ENCODE measurements at regions not wholly inside any gene's neighbourhood (a gene's known extent, or its start where the extent isn't known, plus 50 kb on each side); places are given as distances from the start of the nearest gene placed in this dataset.
A peak's percentile ranks its signal among the peaks of the same experiment; 100 is the strongest.

DNA sequence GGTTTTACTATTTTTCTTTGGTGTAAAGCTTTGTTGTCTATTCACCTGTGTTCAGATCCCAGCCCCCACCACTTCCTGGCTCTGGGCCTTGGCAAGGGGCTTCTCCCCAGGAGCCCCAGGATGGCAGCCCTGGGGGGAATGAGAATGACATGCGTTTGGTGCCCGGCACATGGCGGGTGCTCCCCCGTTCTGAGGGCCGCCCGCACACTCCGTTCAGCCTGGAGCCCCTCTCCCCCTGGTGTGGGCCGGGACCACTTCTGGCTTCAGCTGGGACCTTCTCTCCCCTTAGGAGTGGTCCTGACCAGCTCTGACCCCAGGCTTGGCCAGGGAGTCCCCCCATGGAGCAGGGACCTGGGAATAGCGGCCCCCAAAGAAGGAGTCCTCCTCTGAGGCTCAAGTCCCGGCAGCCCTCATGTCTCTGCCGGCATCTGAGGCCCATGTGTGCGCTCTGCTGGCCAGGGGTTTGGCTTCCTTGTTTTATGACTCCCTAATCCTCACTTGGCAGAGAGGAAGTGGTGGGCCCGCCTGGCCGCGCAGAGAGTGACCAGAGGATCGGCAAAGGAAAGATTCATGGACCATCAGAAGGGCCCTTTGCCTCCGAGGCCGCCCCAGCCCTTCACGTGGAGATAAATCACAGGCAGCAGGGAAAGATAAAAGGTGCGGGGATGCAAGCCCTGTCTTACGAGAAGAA is 57.0 kb upstream of the LMX1B start:
- Histone ChIP-seq H3K27ac (no peak overlapping the region), H3K9me3 (no peaks in the 10 kb centered on the region), H3K27me3 (peaks cover 0 to under 1% of the 10 kb centered on the region in 2 donors), H3K4me3 (no peak overlapping the region), H3K36me3 (no peaks in the 10 kb centered on the region), H3K4me1 (no peaks in the 10 kb centered on the region)
- no peak for DNase-seq (ENCODE audit: low spot score in 2 of 2)
- intact Hi-C loops (cut with DNase I; ENCODE audit: low total_unique reads): loop anchor here (5.0 kb wide), 1 partner anchor 54 kb away; no protein-coding TSS in a partner anchor
- TF ChIP-seq POLR2A (IDR thresholded peaks at IDR 0.05) (no peak), POLR2AphosphoS5 (IDR thresholded peaks at IDR 0.05) (no peak)
- TF ChIP-seq, protein P1, sequence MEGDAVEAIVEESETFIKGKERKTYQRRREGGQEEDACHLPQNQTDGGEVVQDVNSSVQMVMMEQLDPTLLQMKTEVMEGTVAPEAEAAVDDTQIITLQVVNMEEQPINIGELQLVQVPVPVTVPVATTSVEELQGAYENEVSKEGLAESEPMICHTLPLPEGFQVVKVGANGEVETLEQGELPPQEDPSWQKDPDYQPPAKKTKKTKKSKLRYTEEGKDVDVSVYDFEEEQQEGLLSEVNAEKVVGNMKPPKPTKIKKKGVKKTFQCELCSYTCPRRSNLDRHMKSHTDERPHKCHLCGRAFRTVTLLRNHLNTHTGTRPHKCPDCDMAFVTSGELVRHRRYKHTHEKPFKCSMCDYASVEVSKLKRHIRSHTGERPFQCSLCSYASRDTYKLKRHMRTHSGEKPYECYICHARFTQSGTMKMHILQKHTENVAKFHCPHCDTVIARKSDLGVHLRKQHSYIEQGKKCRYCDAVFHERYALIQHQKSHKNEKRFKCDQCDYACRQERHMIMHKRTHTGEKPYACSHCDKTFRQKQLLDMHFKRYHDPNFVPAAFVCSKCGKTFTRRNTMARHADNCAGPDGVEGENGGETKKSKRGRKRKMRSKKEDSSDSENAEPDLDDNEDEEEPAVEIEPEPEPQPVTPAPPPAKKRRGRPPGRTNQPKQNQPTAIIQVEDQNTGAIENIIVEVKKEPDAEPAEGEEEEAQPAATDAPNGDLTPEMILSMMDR (IDR thresholded peaks at IDR 0.05): no peak

DNA sequence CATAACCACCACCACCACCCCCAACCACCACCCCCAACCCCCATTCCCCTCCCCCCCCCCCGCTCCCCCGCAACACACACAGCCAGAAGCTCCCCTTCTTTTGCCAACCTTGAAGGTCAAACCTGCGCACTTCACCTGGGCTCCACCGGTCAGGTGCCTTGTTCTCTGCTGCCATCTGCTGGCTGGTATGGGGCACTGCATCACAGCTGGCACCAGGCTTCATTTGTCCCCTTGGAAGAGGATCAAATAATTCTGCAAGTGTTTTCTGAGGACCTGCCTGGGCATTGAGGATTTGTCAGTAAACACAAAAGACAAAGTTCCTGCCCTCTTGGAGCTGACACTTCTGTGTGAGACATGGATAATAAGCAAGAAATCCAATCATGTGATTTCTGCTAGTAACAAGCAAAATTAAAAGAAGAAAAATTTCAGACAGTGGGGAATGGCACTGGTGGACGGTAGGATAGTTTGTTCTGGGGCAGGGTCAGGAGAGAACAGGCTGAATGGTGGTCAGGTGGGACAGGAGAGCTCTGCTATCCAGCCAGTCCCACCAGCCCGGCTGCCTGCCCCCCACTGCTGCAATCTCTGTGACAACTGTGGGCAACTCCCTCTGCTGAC is 55.6 kb upstream of the LMX1B start:
- H3K9me3 ChIP-seq: no peaks in the 10 kb centered on the region
- peak; percentile 57 to 76 for DNase-seq (ENCODE audit: low spot score in 2 of 2)
- H3K36me3 ChIP-seq: no peaks in the 10 kb centered on the region
- TF ChIP-seq POLR2AphosphoS5 (IDR thresholded peaks at IDR 0.05) (no peak), POLR2A (IDR thresholded peaks at IDR 0.05) (no peak)
- TF ChIP-seq, protein P1 (IDR thresholded peaks at IDR 0.05): peak; percentile 85 to 89 (median 88)
- H3K27me3 ChIP-seq: peaks cover 0 to 9% of the 10 kb centered on the region in 2 donors
- H3K27ac ChIP-seq: no peak overlapping the region
- no peaks in the 10 kb centered on the region for H3K4me1 ChIP-seq
- no peak overlapping the region for H3K4me3 ChIP-seq
- intact Hi-C loops (cut with DNase I; ENCODE audit: low total_unique reads): loop anchor here (5.0 kb wide), 1 partner anchor 56 kb away; no protein-coding TSS in a partner anchor

DNA sequence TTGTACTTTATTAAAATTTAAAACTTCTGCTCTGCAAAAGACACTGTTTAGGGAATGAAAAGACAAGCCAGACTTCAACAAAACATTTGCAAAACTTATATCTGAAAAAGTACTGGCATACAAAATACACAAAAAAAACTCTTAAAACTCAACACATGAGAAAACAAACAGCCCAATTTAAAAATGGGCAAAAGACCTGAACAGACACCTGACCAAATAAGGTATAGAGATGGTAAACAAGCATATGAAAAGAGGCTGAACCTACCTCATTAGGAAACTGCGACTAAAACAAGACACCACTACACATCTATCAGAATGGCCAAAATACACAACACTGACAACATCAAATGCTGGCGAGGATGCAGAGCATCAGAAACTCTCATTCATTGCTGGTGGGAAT is 54.4 kb upstream of the LMX1B start:
- Histone ChIP-seq H3K36me3 (no peaks in the 10 kb centered on the region), H3K27me3 (peaks cover 0 to 9% of the 10 kb centered on the region in 2 donors), H3K4me1 (no peaks in the 10 kb centered on the region), H3K27ac (no peak overlapping the region), H3K9me3 (no peaks in the 10 kb centered on the region), H3K4me3 (no peak overlapping the region)
- DNase-seq (ENCODE audit: low spot score in 2 of 2): no peak
- TF ChIP-seq POLR2AphosphoS5 (IDR thresholded peaks at IDR 0.05) (no peak), POLR2A (IDR thresholded peaks at IDR 0.05) (no peak)
- TF ChIP-seq, protein P1 (IDR thresholded peaks at IDR 0.05): no peak
- intact Hi-C loops (cut with DNase I; ENCODE audit: low total_unique reads): loop anchor here (5.0 kb wide), 1 partner anchor 57 kb away; no protein-coding TSS in a partner anchor

DNA sequence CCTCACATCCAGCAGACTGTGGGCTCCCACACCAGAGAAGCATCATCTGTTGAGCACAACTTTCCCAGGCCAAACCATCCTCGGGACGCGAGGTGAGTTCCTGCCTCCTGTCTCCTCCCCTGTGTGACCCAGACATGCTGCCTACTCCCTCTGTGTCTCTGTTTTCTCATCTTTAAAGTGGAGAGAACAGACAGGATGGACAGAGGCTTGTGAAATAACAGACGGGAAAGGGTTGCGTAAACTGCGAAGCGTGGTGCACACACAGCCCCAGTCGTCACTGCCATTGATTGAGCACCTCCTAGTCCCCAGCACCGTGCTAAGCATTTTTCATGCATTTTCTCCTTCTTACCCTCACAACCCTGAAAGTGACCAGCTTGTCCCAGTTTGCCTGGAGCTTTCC is 52.1 kb upstream of the LMX1B start:
- DNase-seq (ENCODE audit: low spot score in 2 of 2): no peak
- H3K4me1 ChIP-seq: no peaks in the 10 kb centered on the region
- intact Hi-C loops (cut with DNase I; ENCODE audit: low total_unique reads): no loop called here
- H3K27me3 ChIP-seq: peaks cover 0 to 9% of the 10 kb centered on the region in 2 donors
- no peaks in the 10 kb centered on the region for H3K9me3 ChIP-seq
- no peak overlapping the region for H3K27ac ChIP-seq
- TF ChIP-seq POLR2A (IDR thresholded peaks at IDR 0.05) (no peak), POLR2AphosphoS5 (IDR thresholded peaks at IDR 0.05) (no peak)
- TF ChIP-seq, protein P1 (IDR thresholded peaks at IDR 0.05): no peak
- H3K36me3 ChIP-seq: no peaks in the 10 kb centered on the region
- H3K4me3 ChIP-seq: no peak overlapping the region

DNA sequence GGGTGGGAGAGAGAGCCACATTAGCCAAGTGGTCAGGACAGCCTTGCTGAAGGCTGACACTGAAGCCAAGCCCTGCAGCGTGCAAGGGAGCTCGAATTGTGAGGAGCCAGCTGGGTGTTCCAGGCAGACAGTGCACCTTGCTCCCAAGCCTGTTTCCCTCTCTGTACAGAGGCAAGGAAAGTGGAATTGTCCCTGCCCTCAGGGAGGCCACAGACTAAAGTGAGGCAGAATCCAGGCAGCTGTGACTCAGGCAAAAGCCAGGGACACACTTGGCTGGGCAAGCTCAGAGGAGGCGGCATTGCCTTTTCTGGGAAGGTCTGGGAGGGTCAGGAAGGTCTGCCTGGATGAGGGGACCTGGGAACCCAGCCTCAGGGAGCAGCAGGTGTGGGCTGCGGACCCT is 50.2 kb upstream of the LMX1B start:
- intact Hi-C loops (cut with DNase I; ENCODE audit: low total_unique reads): no loop called here

More for the DNA sequence above, 50.2 kb upstream of the LMX1B start:
- Histone ChIP-seq H3K4me1 (no peaks in the 10 kb centered on the region), H3K9me3 (no peaks in the 10 kb centered on the region), H3K36me3 (no peaks in the 10 kb centered on the region), H3K27me3 (peaks cover 0 to 9% of the 10 kb centered on the region in 2 donors), H3K4me3 (no peak overlapping the region), H3K27ac (no peak overlapping the region)
- DNase-seq (ENCODE audit: low spot score in 2 of 2): no peak
- TF ChIP-seq POLR2A (IDR thresholded peaks at IDR 0.05): no peak
- TF ChIP-seq, protein P1 (IDR thresholded peaks at IDR 0.05): no peak
- TF ChIP-seq POLR2AphosphoS5 (IDR thresholded peaks at IDR 0.05): no peak

Measured in breast epithelium (tissue), 4 donors.